Erythroblast (primary cell): ENCODE measurements at regions not wholly inside any gene's neighbourhood (a gene's known extent, or its start where the extent isn't known, plus 50 kb on each side); places are given as distances from the start of the nearest gene placed in this dataset.

Experiments used
- GATA1 ChIP-seq: IDR thresholded peaks from 2 replicates; pipeline ENCODE4 v1.6.1; 2011; ENCODE audit warnings: low read depth, mild to moderate bottlenecking, control low read depth, low read length, moderate library complexity
- POLR2A ChIP-seq: IDR thresholded peaks from 2 replicates; pipeline ENCODE4 v1.6.1; 2011; ENCODE audit warnings: mild to moderate bottlenecking, low read length

DNA sequence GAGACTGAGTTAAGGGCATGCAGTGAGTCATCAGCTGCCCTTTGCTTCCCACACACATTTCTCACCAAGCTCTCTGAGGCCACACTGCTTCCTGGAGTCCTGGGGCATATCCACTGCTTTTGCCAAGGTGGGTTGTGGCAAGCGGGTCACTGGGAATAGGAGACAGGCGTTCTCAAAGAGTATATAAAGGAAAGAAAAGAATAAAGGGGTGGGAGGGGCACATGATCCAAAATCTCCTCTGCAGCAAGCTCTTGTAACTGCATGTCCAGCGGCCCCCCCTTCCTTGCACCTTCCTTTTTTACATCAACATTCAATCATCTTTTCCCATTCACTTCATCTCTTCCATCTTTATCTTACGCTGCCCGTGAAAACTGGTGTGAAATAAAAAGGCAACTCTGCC lies 259.1 kb upstream of the RPL38 start:
- TF ChIP-seq POLR2A, result no peak
- TF ChIP-seq GATA1, result no peak
